OCI-LY1 (cell line): ENCODE measurements at regions not wholly inside any gene's neighbourhood (a gene's known extent, or its start where the extent isn't known, plus 50 kb on each side); places are given as distances from the start of the nearest gene placed in this dataset.

Experiments used
- H2AFZ ChIP-seq: fragments of 200-600 bp; sonication (generic), shearing (Covaris generic); 2 replicates; pipeline ENCODE4 v1.6.0; 2014; ENCODE audit warnings: antibody characterized with exemption, mild to moderate bottlenecking, low read length
- H3F3A ChIP-seq: fragments of 200-600 bp; sonication (generic), shearing (Covaris generic); 2 replicates; pipeline ENCODE4 v1.6.0; 2014; ENCODE audit warnings: mild to moderate bottlenecking, antibody characterized with exemption, low read length, moderate library complexity; ENCODE audit not compliant: insufficient read depth
- H3K27ac ChIP-seq: fragments of 200-600 bp; sonication (generic); 2 replicates; pipeline ENCODE4 v1.5.1; 2014; ENCODE audit warnings: low read length, mixed run types, mild to moderate bottlenecking, low read depth; ENCODE audit not compliant: poor library complexity, severe bottlenecking
- H3K27me3 ChIP-seq: fragments of 200-600 bp; sonication (generic); 2 replicates; pipeline ENCODE4 v1.6.0; 2014; ENCODE audit warnings: antibody characterized with exemption, mild to moderate bottlenecking, low read length, moderate library complexity; ENCODE audit not compliant: insufficient read depth
- H3K36me3 ChIP-seq: fragments of 200-600 bp; sonication (generic); 2 replicates; pipeline ENCODE4 v1.6.1; 2014; ENCODE audit warnings: mild to moderate bottlenecking, antibody characterized with exemption, low read length, moderate library complexity, mixed read lengths; ENCODE audit not compliant: insufficient read depth
- H3K4me1 ChIP-seq: fragments of 200-600 bp; sonication (generic); 2 replicates; pipeline ENCODE4 v1.5.1; 2014; ENCODE audit warnings: mild to moderate bottlenecking, low read length, moderate library complexity; ENCODE audit not compliant: insufficient read depth, severe bottlenecking
- H3K4me2 ChIP-seq: fragments of 200-600 bp; sonication (generic), shearing (Covaris generic); 2 replicates; pipeline ENCODE4 v1.6.1; 2014; ENCODE audit warnings: low read length
- H3K4me3 ChIP-seq: fragments of 200-600 bp; sonication (generic); 2 replicates; pipeline ENCODE4 v1.5.1; 2014; ENCODE audit warnings: low read length, low read depth, mild to moderate bottlenecking, mixed read lengths; ENCODE audit not compliant: poor library complexity, severe bottlenecking
- H3K79me2 ChIP-seq: fragments of 200-600 bp; shearing (Covaris generic); 2 replicates; pipeline ENCODE4 v1.6.1; 2016; ENCODE audit warnings: mixed run types, low read length, mixed read lengths; ENCODE audit not compliant: insufficient read depth
- H3K9ac ChIP-seq: fragments of 200-600 bp; sonication (generic), shearing (Covaris generic); 2 replicates; pipeline ENCODE4 v1.6.1; 2014; ENCODE audit warnings: mild to moderate bottlenecking, low read length, mixed read lengths
- H3K9me2 ChIP-seq: fragments of 200-600 bp; sonication (generic), shearing (Covaris generic); 2 replicates; pipeline ENCODE4 v1.6.1; 2014; ENCODE audit warnings: low read depth, mild to moderate bottlenecking, low read length, mixed read lengths
- H3K9me3 ChIP-seq: fragments of 200-600 bp; shearing (Covaris generic); 2 replicates; pipeline ENCODE4 v1.6.1; 2014; ENCODE audit warnings: low read length, mixed read lengths
- H4K20me1 ChIP-seq: fragments of 200-600 bp; sonication (generic), shearing (Covaris generic); 2 replicates; pipeline ENCODE4 v1.6.0; 2016; ENCODE audit warnings: mild to moderate bottlenecking, low read length; ENCODE audit not compliant: insufficient read depth
- CTCF ChIP-seq: fragments of 200-600 bp; sonication (generic), shearing (Covaris generic); IDR thresholded peaks from 2 replicates; pipeline ENCODE4 v1.5.1; 2017; ENCODE audit warnings: mild to moderate bottlenecking, antibody characterized with exemption, low read length, moderate library complexity, mixed read lengths
- EZH2 ChIP-seq: fragments of 200-600 bp; sonication (generic), shearing (Covaris generic); IDR thresholded peaks from 2 replicates; pipeline ENCODE4 v1.8.0; 2017; ENCODE audit warnings: borderline replicate concordance, mixed run types, mild to moderate bottlenecking, antibody characterized with exemption, low read length, moderate library complexity, mixed read lengths

GRCh38 chr11:112477152-112477551, 216.5 kb upstream of the PLET1 start:
- Histone ChIP-seq H3F3A (no peaks in the 10 kb centered on the region), H3K36me3 (no peaks in the 10 kb centered on the region), H4K20me1 (no peaks in the 10 kb centered on the region), H3K27me3 (0 out of 2 replicates have a peak, but pooled peaks cover 5% of the 10 kb centered on the region), H3K9me2 (no peaks in the 10 kb centered on the region), H3K9ac (no peak overlapping the region), H3K27ac (no peak overlapping the region), H3K4me2 (no peak overlapping the region), H2AFZ (no peak overlapping the region), H3K9me3 (no peaks in the 10 kb centered on the region), H3K4me3 (no peak overlapping the region), H3K4me1 (no peaks in the 10 kb centered on the region), H3K79me2 (no peaks in the 10 kb centered on the region)
- TF ChIP-seq CTCF (no peak), EZH2 (no peak)

DNA sequence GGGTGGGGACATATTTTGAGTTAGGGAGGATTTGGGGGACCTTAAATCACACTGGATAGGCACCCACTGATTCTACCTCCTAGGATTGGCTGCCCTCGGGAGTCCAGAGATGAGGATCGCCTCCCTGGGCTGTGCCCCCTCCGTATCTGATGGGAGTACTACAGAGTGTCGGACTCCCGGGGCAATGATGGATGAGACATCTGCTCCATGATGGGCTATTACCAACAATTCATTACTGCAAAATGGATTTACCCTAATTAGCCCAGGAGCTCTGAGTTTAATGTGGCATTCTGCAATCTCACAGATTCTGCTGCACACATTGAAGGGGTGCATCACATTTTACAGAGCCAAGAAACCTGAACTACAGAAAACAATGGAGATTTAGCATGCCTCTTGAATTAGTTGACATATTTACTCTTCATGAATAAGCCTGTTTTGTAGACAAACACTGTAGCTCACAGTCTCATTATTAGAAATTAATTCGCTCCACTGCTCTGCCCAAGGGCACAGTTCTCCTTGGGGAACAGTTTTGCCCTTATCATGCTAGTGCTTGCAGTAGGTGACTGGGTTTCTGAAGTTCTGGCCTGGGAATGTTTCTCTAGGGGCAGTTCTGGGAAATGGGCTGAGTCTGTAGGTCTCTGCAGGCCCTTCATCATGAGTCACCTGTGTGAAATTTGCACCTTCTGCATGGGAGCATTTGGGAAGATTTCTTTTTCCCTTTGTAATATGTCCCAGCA, 217.1 kb upstream of the PLET1 start:
- Histone ChIP-seq H3F3A (no peaks in the 10 kb centered on the region), H3K4me3 (no peak overlapping the region), H3K79me2 (no peaks in the 10 kb centered on the region), H3K9ac (no peak overlapping the region), H3K4me1 (no peaks in the 10 kb centered on the region), H2AFZ (no peak overlapping the region), H4K20me1 (no peaks in the 10 kb centered on the region), H3K27ac (no peak overlapping the region), H3K9me2 (no peaks in the 10 kb centered on the region), H3K27me3 (0 out of 2 replicates have a peak, but pooled peaks cover 5% of the 10 kb centered on the region), H3K36me3 (no peaks in the 10 kb centered on the region), H3K4me2 (no peak overlapping the region), H3K9me3 (no peaks in the 10 kb centered on the region)
- no peak for TF ChIP-seq EZH2

DNA sequence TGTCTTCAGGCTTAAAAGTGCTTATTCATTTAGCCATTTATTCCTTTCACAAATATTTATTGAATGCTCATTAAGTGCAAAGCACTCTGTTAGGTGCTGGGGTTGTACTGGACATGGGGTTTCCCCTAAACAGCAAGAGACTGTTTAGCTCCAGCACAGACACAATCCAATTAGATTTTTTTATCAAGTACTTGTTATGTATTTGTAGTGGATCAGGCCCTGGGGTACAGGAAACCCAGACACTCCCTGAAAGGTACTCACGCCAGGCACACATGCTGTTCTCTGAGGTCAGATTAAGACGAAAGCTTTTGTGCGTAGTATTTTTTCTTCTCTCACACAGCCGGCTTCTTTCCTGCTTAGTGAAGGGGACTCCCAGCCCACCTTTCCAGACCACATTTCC, 218.1 kb upstream of the PLET1 start:
- Histone ChIP-seq H3K9ac (no peak overlapping the region), H3K27ac (no peak overlapping the region), H3K4me2 (no peak overlapping the region), H3K4me1 (no peaks in the 10 kb centered on the region), H3K36me3 (no peaks in the 10 kb centered on the region), H4K20me1 (no peaks in the 10 kb centered on the region), H3F3A (no peaks in the 10 kb centered on the region), H3K9me2 (no peaks in the 10 kb centered on the region), H3K9me3 (no peaks in the 10 kb centered on the region), H2AFZ (no peak overlapping the region), H3K4me3 (no peak overlapping the region), H3K27me3 (0 out of 2 replicates have a peak, but pooled peaks cover 5% of the 10 kb centered on the region), H3K79me2 (no peaks in the 10 kb centered on the region)
- no peak for TF ChIP-seq CTCF
- TF ChIP-seq EZH2: no peak

GRCh38 chr11:112481431-112481830, 220.8 kb upstream of the PLET1 start:
- Histone ChIP-seq H3K27me3 (0 out of 2 replicates have a peak, but pooled peaks cover 5% of the 10 kb centered on the region), H3K4me2 (no peak overlapping the region), H2AFZ (no peak overlapping the region), H3K9me2 (no peaks in the 10 kb centered on the region), H3K79me2 (no peaks in the 10 kb centered on the region), H3K27ac (no peak overlapping the region), H3K9ac (no peak overlapping the region), H3K9me3 (no peaks in the 10 kb centered on the region), H4K20me1 (no peaks in the 10 kb centered on the region), H3K4me3 (no peak overlapping the region), H3K4me1 (no peaks in the 10 kb centered on the region), H3K36me3 (no peaks in the 10 kb centered on the region), H3F3A (no peaks in the 10 kb centered on the region)
- TF ChIP-seq EZH2 (no peak), CTCF (no peak)
